Neural progenitor cell (in vitro differentiated cells): ENCODE measurements at regions not wholly inside any gene's neighbourhood (a gene's known extent, or its start where the extent isn't known, plus 50 kb on each side); places are given as distances from the start of the nearest gene placed in this dataset.
"Not testable (repeated sequence)": the region's sequence is repeated elsewhere in the genome, so short reads cannot be mapped to it uniquely, and the experiment has no call there.

Experiments used
- DNase-seq: peaks from one replicate; pipeline ENCODE4 v3.0.0-alpha.2; 2016; ENCODE audit warnings: low spot score
- H2AFZ ChIP-seq: fragments of 200-600 bp; sonication (generic); replicated peaks from 2 replicates; pipeline ENCODE4 v1.6.1; 2016; ENCODE audit warnings: antibody characterized with exemption
- H3F3A ChIP-seq: fragments of 200-600 bp; sonication (generic); 2 replicates; pipeline ENCODE4 v1.6.1; 2016; ENCODE audit warnings: antibody characterized with exemption, low read depth
- H3K27ac ChIP-seq: fragments of 200-600 bp; sonication (generic); 2 replicates; pipeline ENCODE4 v1.5.1; 2016; ENCODE audit warnings: mild to moderate bottlenecking
- H3K27me3 ChIP-seq: fragments of 200-600 bp; sonication (generic); 2 replicates; pipeline ENCODE4 v1.6.1; 2016; ENCODE audit warnings: mild to moderate bottlenecking, moderate library complexity
- H3K36me3 ChIP-seq: fragments of 200-600 bp; sonication (generic); 2 replicates; pipeline ENCODE4 v1.5.1; 2016
- H3K4me1 ChIP-seq: fragments of 200-600 bp; sonication (generic); 2 replicates; pipeline ENCODE4 v1.6.1; 2016; ENCODE audit warnings: mixed run types
- H3K4me2 ChIP-seq: fragments of 200-600 bp; sonication (generic); 2 replicates; pipeline ENCODE4 v1.6.1; 2016
- H3K4me3 ChIP-seq: fragments of 200-600 bp; sonication (generic); 2 replicates; pipeline ENCODE4 v1.5.1; 2016
- H3K79me2 ChIP-seq: fragments of 200-600 bp; sonication (generic); 2 replicates; pipeline ENCODE4 v1.6.1; 2016; ENCODE audit warnings: low read depth
- H3K9ac ChIP-seq: fragments of 200-600 bp; sonication (generic); 2 replicates; pipeline ENCODE4 v1.6.1; 2016
- H3K9me3 ChIP-seq: fragments of 200-600 bp; sonication (generic); 2 replicates; pipeline ENCODE4 v1.5.1; 2016; ENCODE audit warnings: low read depth
- H4K20me1 ChIP-seq: fragments of 200-600 bp; sonication (generic); 2 replicates; pipeline ENCODE4 v1.6.1; 2016; ENCODE audit warnings: low read depth
- H3K27ac Mint-ChIP-seq: 3 replicates; pipeline ENCODE4 v1.8.0; 2021; ENCODE audit warnings: mixed read lengths
- H3K27me3 Mint-ChIP-seq: 2 replicates; pipeline ENCODE4 v1.8.0; 2022; ENCODE audit warnings: low read depth, mild to moderate bottlenecking, inconsistent platforms, moderate library complexity, mixed read lengths; ENCODE audit not compliant: insufficient read depth
- H3K36me3 Mint-ChIP-seq: 3 replicates; pipeline ENCODE4 v1.8.0; 2021; ENCODE audit warnings: mixed read lengths
- H3K4me1 Mint-ChIP-seq: 3 replicates; pipeline ENCODE4 v1.8.0; 2021; ENCODE audit warnings: mixed read lengths
- H3K4me3 Mint-ChIP-seq: 3 replicates; pipeline ENCODE4 v1.8.0; 2021; ENCODE audit warnings: mild to moderate bottlenecking, moderate library complexity, mixed read lengths
- H3K9me3 Mint-ChIP-seq: 3 replicates; pipeline ENCODE4 v1.8.0; 2020; ENCODE audit warnings: mixed read lengths
- EZH2 ChIP-seq: fragments of 200-600 bp; sonication (generic); IDR thresholded peaks from 2 replicates; pipeline ENCODE4 v1.6.1; 2017; ENCODE audit warnings: antibody characterized with exemption, mild to moderate bottlenecking, moderate library complexity
- EZH2phosphoT487 ChIP-seq: fragments of 200-600 bp; sonication (generic); IDR thresholded peaks from 2 replicates; pipeline ENCODE4 v1.6.1; 2017; ENCODE audit warnings: antibody characterized with exemption
- TF ChIP-seq, protein P1 (sequence below): fragments of 200-600 bp; sonication (generic); IDR thresholded peaks from 2 replicates; pipeline ENCODE4 v1.5.1; 2017; ENCODE audit warnings: antibody characterized with exemption, mild to moderate bottlenecking

DNA sequence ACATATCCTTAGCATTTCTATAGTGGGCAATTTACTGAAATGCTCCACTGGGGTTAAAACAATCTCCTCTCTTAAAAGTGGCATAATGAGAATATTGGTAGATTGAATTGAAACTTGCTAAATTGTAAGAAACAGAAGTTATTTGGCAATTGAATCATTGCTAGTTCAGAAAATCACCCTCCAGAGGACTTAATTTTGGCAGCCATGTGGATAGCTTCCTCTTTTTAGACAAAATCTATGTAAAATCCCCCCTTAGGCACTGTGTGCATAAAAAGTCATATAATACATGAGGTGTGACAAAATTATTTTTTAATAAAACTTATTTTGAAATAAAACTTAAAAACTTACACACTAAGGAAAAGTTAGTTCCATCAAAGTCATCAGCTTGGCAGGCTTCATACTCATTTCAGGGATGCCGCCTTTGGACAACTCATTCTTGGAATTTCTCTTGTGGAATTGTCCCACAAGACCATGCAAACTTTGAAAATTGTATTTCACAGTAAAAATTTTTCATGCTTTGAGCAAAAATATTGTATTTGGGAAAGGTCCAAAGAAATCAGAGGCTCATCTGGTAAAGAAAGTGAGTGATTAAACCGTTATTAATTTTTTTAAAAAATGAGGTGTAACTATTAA, 473.0 kb downstream of the BCKDHB start:
- Histone ChIP-seq H2AFZ (no peak overlapping the region), H3K27me3 (no peaks in the 10 kb centered on the region), H4K20me1 (no peaks in the 10 kb centered on the region), H3K79me2 (no peaks in the 10 kb centered on the region), H3K36me3 (no peaks in the 10 kb centered on the region), H3K4me1 (no peaks in the 10 kb centered on the region), H3F3A (no peaks in the 10 kb centered on the region), H3K9me3 (no peaks in the 10 kb centered on the region), H3K4me3 (no peak overlapping the region), H3K27ac (no peak overlapping the region), H3K9ac (no peak overlapping the region), H3K4me2 (no peak overlapping the region)
- Mint-ChIP-seq H3K4me3 (no peak overlapping the region), H3K36me3 (no peaks in the 10 kb centered on the region), H3K4me1 (peaks cover 17% of the 10 kb centered on the region), H3K27ac (no peak overlapping the region), H3K27me3 (peaks cover 2% of the 10 kb centered on the region), H3K9me3 (peaks cover 3% of the 10 kb centered on the region)
- DNase-seq, result no peak
- no peak for TF ChIP-seq EZH2phosphoT487
- TF ChIP-seq EZH2, result no peak
- TF ChIP-seq, protein P1, sequence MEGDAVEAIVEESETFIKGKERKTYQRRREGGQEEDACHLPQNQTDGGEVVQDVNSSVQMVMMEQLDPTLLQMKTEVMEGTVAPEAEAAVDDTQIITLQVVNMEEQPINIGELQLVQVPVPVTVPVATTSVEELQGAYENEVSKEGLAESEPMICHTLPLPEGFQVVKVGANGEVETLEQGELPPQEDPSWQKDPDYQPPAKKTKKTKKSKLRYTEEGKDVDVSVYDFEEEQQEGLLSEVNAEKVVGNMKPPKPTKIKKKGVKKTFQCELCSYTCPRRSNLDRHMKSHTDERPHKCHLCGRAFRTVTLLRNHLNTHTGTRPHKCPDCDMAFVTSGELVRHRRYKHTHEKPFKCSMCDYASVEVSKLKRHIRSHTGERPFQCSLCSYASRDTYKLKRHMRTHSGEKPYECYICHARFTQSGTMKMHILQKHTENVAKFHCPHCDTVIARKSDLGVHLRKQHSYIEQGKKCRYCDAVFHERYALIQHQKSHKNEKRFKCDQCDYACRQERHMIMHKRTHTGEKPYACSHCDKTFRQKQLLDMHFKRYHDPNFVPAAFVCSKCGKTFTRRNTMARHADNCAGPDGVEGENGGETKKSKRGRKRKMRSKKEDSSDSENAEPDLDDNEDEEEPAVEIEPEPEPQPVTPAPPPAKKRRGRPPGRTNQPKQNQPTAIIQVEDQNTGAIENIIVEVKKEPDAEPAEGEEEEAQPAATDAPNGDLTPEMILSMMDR, result no peak

DNA sequence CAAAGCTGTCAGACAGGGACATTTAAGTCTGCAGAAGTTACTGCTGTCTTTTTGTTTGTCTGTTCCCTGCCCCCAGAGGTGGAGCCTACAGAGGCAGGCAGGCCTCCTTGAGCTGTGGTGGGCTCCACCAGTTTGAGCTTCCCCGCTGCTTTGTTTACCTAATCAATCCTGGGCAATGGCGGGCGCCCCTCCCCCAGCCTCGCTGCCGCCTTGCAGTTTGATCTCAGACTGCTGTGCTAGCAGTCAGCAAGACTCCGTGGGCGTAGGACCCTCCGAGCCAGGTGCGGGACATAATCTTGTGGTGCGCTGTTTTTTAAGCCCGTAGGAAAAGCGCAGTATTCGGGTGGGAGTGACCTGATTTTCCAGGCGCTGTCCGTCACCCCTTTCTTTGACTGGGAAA, 466.8 kb downstream of the BCKDHB start:
- not testable (repeated sequence) for H3K36me3 Mint-ChIP-seq, DNase-seq, H3K4me1 Mint-ChIP-seq

DNA sequence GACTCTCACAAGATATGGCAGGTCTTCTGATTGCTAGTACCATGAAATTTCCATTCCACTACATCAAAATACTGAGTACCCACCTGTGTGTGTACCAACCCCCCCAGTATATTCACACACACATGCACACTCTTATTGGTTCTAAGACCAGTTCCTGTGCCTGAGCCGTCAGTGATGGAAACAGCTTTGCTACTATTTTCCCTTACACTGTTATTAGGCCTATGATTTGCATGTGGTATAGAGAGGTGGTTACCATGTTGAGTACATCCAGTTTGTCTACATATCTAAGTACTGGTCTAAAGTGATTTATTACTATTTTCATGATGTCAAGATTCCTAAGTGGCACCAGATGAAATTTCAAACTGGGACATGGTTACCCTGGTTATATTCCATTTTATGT, 459.9 kb downstream of the BCKDHB start:
- no peak overlapping the region for H3K4me3 Mint-ChIP-seq
- H3K9me3 Mint-ChIP-seq, result peaks cover 6% of the 10 kb centered on the region
- no peak overlapping the region for H3K27ac Mint-ChIP-seq
- Histone ChIP-seq H3K36me3 (no peaks in the 10 kb centered on the region), H3K27ac (no peak overlapping the region), H3K4me1 (no peaks in the 10 kb centered on the region), H4K20me1 (no peaks in the 10 kb centered on the region), H3K27me3 (no peaks in the 10 kb centered on the region), H3K9ac (no peak overlapping the region), H3K4me3 (no peak overlapping the region), H2AFZ (no peak overlapping the region), H3K9me3 (no peaks in the 10 kb centered on the region), H3F3A (no peaks in the 10 kb centered on the region), H3K4me2 (no peak overlapping the region), H3K79me2 (no peaks in the 10 kb centered on the region)
- H3K36me3 Mint-ChIP-seq, result no peaks in the 10 kb centered on the region
- H3K27me3 Mint-ChIP-seq, result no peaks in the 10 kb centered on the region
- DNase-seq, result no peak
- no peaks in the 10 kb centered on the region for H3K4me1 Mint-ChIP-seq
- TF ChIP-seq, protein P1, result no peak
- TF ChIP-seq EZH2phosphoT487, result no peak
- no peak for TF ChIP-seq EZH2

More for the DNA sequence above, 466.8 kb downstream of the BCKDHB start:
- H3K79me2 ChIP-seq, H3K9me3 ChIP-seq, H3F3A ChIP-seq, H3K27ac ChIP-seq, H3K9ac ChIP-seq, H3K27me3 Mint-ChIP-seq, H3K36me3 ChIP-seq, H3K4me2 ChIP-seq, H3K4me1 ChIP-seq, H3K4me3 ChIP-seq, H4K20me1 ChIP-seq, H3K27ac Mint-ChIP-seq, H3K27me3 ChIP-seq, H3K4me3 Mint-ChIP-seq: not testable (repeated sequence)
- peak overlapping the region; percentile 42 for H2AFZ ChIP-seq
- peaks cover 10% of the 10 kb centered on the region for H3K9me3 Mint-ChIP-seq

DNA sequence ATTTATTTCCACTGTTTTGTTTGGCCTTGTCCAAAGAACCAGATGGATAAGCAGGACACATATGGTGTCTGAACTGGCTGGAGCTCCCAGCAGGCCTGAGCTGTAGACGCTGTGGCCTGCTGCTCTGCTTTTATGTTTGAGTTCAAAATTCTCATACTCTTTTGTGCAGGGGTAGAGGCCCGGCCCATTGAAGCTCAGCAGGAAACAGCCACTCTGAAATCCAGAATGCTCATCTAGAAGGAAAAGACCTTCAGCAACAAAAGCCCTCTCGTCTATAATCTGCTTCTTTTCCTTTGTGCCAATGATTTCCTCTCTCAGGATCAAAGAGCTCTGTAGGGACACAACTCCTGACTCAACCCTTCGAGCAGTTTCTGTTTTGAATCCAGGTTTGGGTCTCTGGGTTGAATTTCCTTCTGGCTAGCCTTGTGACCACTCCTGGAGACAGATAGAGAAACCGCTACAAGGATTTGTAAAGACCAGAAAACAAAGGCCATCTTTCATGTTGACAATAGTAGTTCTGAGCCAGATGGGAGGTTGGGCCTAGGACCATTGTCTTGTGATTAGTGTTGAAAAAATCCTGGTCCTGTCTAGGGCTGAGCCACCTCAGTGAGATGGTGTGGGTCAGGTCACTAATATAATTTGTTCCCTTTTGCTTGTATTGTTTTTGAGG, 446.7 kb downstream of the BCKDHB start:
- H3K36me3 Mint-ChIP-seq, result peaks cover 16% of the 10 kb centered on the region
- no peak overlapping the region for H2AFZ ChIP-seq
- no peaks in the 10 kb centered on the region for H3K36me3 ChIP-seq
- H3K4me3 Mint-ChIP-seq, result no peak overlapping the region
- no peak overlapping the region for H3K4me3 ChIP-seq
- peak overlapping the region; percentile 77 for H3K27ac ChIP-seq
- H3F3A ChIP-seq, result peaks cover 23% of the 10 kb centered on the region
- peak; percentile 62 for DNase-seq
- H3K79me2 ChIP-seq, result no peaks in the 10 kb centered on the region
- peak overlapping the region; percentile 55 for H3K4me2 ChIP-seq
- H3K9me3 ChIP-seq, result no peaks in the 10 kb centered on the region
- no peaks in the 10 kb centered on the region for H3K27me3 ChIP-seq
- peaks cover 24% of the 10 kb centered on the region for H3K4me1 ChIP-seq
- H3K4me1 Mint-ChIP-seq, result peaks cover 42% of the 10 kb centered on the region
- H3K9ac ChIP-seq, result no peak overlapping the region
- peaks cover 2% of the 10 kb centered on the region for H3K27me3 Mint-ChIP-seq
- H3K27ac Mint-ChIP-seq, result peak overlapping the region; percentile 86
- no peaks in the 10 kb centered on the region for H4K20me1 ChIP-seq
- TF ChIP-seq, protein P1, result no peak
- TF ChIP-seq EZH2phosphoT487 (peak; percentile 46), EZH2 (no peak)
- peaks cover 44% of the 10 kb centered on the region for H3K9me3 Mint-ChIP-seq
